GM12874 (cell line): ENCODE measurements at regions not wholly inside any gene's neighbourhood (a gene's known extent, or its start where the extent isn't known, plus 50 kb on each side); places are given as distances from the start of the nearest gene placed in this dataset.

ENCODE experiments used
- CTCF ChIP-seq: IDR thresholded peaks from 2 replicates; pipeline ENCODE4 v1.5.1; 2011; ENCODE audit warnings: low read depth, mild to moderate bottlenecking, control low read depth, low read length, moderate library complexity; ENCODE audit not compliant: insufficient read depth

- no peak for TF ChIP-seq CTCF
Measured at GRCh38 chr13:111035861-111036260, 79.2 kb upstream of the ARHGEF7 start.

- TF ChIP-seq CTCF = no peak
Measured at GRCh38 chr13:111034811-111035210, 80.3 kb upstream of the ARHGEF7 start.

- no peak for TF ChIP-seq CTCF
Measured at GRCh38 chr13:111033172-111034130, 81.7 kb upstream of the ARHGEF7 start.

GRCh38 chr13:111031531-111031961, 83.6 kb upstream of the ARHGEF7 start:
- no peak for TF ChIP-seq CTCF

DNA sequence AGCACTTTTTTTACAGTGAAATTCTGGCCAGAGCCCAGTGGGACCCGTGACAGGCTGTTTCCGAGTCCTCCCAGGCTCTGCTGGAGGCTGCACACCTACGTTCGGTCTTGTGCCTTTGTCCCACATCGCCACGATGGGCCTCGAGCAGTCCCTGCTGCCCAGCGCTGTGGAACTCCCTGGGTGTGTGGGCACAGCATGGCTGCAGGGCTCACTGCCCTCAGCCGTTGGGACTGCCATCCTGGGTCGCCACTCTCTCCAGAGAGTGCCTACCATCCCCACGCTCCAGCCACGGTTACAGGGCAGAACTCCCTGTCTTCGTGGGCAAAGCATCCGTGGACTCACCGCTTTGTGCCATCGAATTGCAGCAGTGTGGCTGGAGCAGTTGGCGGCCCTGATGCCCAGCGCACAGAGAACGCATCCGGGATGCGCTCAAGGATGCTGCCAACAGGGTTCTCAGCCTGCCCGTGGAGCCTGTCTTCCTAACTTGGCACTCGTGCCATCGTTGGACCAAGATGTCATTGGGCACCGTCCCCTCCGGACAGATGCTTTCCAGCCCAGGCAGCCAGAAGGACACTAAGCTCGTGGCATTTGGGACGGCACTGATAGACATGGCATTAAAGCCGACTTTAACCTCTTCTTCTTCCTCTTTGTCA, 85.0 kb upstream of the ARHGEF7 start:
- TF ChIP-seq CTCF = no peak

GRCh38 chr13:111027458-111028439, 87.4 kb upstream of the ARHGEF7 start:
- no peak for TF ChIP-seq CTCF

DNA sequence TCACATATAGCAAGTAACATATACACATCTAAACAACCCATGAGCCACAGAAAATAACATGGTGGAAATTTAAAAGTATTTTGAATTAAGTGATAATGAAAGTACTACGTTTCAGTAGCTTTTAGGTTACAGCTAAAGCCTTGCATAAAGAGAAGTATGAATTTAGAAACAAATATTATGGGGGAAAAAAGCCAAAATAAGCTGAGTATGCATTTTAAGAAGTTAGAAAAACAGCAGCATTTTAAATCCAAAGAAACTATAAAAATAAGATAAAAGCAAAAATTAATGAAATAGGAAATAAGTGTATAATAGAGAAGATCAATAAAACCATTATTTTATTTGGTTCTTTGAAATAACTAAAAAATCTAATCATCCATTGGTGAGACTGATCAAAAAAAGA, 89.8 kb upstream of the ARHGEF7 start:
- TF ChIP-seq CTCF = no peak
